T-cell (primary cell): ENCODE measurements at regions not wholly inside any gene's neighbourhood (a gene's known extent, or its start where the extent isn't known, plus 50 kb on each side); places are given as distances from the start of the nearest gene placed in this dataset.

Experiments
- ATAC-seq, 4 experiments: fragments of 200-7000 bp in 3 of 4; fragments of 150-1000 bp in 1 of 4; cut with Tn5 transposase; replicated peaks in 1 of 4; 1 replicate in 3 of 4; 2 replicates in 1 of 4; pipeline ENCODE4 v1.10.0; 2021; ENCODE audit warnings: moderate library complexity in 3 of 4, mild to moderate bottlenecking in 2 of 4, moderate number of reproducible peaks in 1 of 4
- CTCF ChIA-PET, 2 donors: fragments of 300-600 bp; sonication (Branson Sonifier 250); formaldehyde crosslinking; loops; one replicate each; lab custom pipeline; 2022; ENCODE audit warnings: antibody characterized with exemption in 2 of 2; lab: Charles Lee
- POLR2A ChIA-PET, 2 donors: fragments of 300-600 bp; sonication (Branson Sonifier 250); formaldehyde crosslinking; loops; one replicate each; lab custom pipeline; 2022; ENCODE audit warnings: antibody characterized with exemption in 2 of 2; lab: Charles Lee
- DNase-seq, 35 experiments: peaks; one replicate each; pipeline versions ENCODE4 v3.0.0 to v3.0.0-alpha.2; 2013 to 2023
- H3K27ac ChIP-seq: one replicate; pipeline ENCODE4 v1.5.1; 2013; ENCODE audit warnings: low read length
- H3K27me3 ChIP-seq, 2 experiments: replicated peaks in 1 of 2; 1 replicate in 1 of 2; 2 replicates in 1 of 2; pipeline versions ENCODE4 v1.6.1 to v1.7.0; 2013; ENCODE audit warnings: low read length in 1 of 2, mixed read lengths in 1 of 2; ENCODE audit not compliant: control insufficient read depth in 2 of 2, insufficient read depth in 2 of 2; ENCODE audit errors: extremely low read depth in 1 of 2
- H3K36me3 ChIP-seq, 2 donors: 1 replicate in 1 of 2; 2 replicates in 1 of 2; pipeline versions ENCODE4 v1.6.1 to v1.7.0; 2013; ENCODE audit warnings: low read length in 1 of 2; ENCODE audit not compliant: control insufficient read depth in 2 of 2, insufficient read depth in 1 of 2; ENCODE audit errors: extremely low read depth in 1 of 2
- H3K4me1 ChIP-seq, 2 experiments: 1 replicate in 1 of 2; 2 replicates in 1 of 2; pipeline versions ENCODE4 v1.6.1 to v1.7.0; 2013; ENCODE audit warnings: low read length in 2 of 2, mixed read lengths in 1 of 2; ENCODE audit not compliant: insufficient read depth in 2 of 2, control insufficient read depth in 1 of 2; ENCODE audit errors: extremely low read depth in 1 of 2
- H3K4me3 ChIP-seq, 2 donors: 1 replicate in 1 of 2; 2 replicates in 1 of 2; pipeline versions ENCODE4 v1.5.1 to v1.7.0; 2013; ENCODE audit warnings: mild to moderate bottlenecking in 2 of 2, low read length in 1 of 2, moderate library complexity in 1 of 2; ENCODE audit not compliant: control insufficient read depth in 1 of 2; ENCODE audit errors: extremely low read depth in 1 of 2
- H3K9me3 ChIP-seq: 2 replicates; pipeline ENCODE4 v1.7.0; 2013
- H3K27ac Mint-ChIP-seq, 2 donors: one replicate each; pipeline ENCODE4 v1.8.0; 2020 to 2021; ENCODE audit warnings: mild to moderate bottlenecking in 2 of 2, mixed read lengths in 2 of 2
- H3K27me3 Mint-ChIP-seq, 2 donors: one replicate each; pipeline ENCODE4 v1.8.0; 2021 to 2022; ENCODE audit warnings: mixed read lengths in 2 of 2
- H3K36me3 Mint-ChIP-seq: one replicate; pipeline ENCODE4 v1.8.0; 2021; ENCODE audit warnings: mixed read lengths
- H3K4me1 Mint-ChIP-seq, 3 donors: one replicate each; pipeline ENCODE4 v1.8.0; 2020 to 2022; ENCODE audit warnings: mixed read lengths in 3 of 3, mild to moderate bottlenecking in 1 of 3
- H3K4me3 Mint-ChIP-seq, 3 donors: one replicate each; pipeline ENCODE4 v1.8.0; 2020 to 2022; ENCODE audit warnings: mild to moderate bottlenecking in 3 of 3, mixed read lengths in 3 of 3, moderate library complexity in 3 of 3
- H3K9me3 Mint-ChIP-seq, 3 donors: one replicate each; pipeline ENCODE4 v1.8.0; 2020 to 2022; ENCODE audit warnings: mixed read lengths in 3 of 3
- WGBS: methylation state at CpG from one replicate; pipeline ENCODE4 v1.1.5; 2013; ENCODE audit warnings: missing lambda C conversion rate; ENCODE audit not compliant: insufficient coverage; 5-methylcytosine and 5-hydroxymethylcytosine counted together

- DNase-seq (no peak), ATAC-seq (no peak)
- Histone ChIP-seq H3K36me3 (no peaks in the 10 kb centered on the region), H3K4me1 (no peaks in the 10 kb centered on the region), H3K4me3 (no peak overlapping the region), H3K27ac (no peak overlapping the region), H3K27me3 (no peaks in the 10 kb centered on the region), H3K9me3 (no peaks in the 10 kb centered on the region)
- ChIA-PET POLR2A (no interaction called here), CTCF (no interaction called here)
- peaks cover 0 to 4% (median 0%) of the 10 kb centered on the region in 3 donors for H3K9me3 Mint-ChIP-seq
- no peak overlapping the region for H3K4me3 Mint-ChIP-seq
- no peaks in the 10 kb centered on the region for H3K4me1 Mint-ChIP-seq
- no peaks in the 10 kb centered on the region for H3K27me3 Mint-ChIP-seq
- no peak overlapping the region for H3K27ac Mint-ChIP-seq
- WGBS, result no CpG with 5 or more reads among the region's 3 CpGs
- no peaks in the 10 kb centered on the region for H3K36me3 Mint-ChIP-seq
These were observed 595.7 kb upstream of the POU3F4 start for GRCh38 chrX:82912382-82912781.

- ATAC-seq, result no peak
- H3K9me3 ChIP-seq, result no peaks in the 10 kb centered on the region
- ChIA-PET CTCF (no interaction called here), POLR2A (no interaction called here)
- H3K4me3 ChIP-seq, result no peak overlapping the region
- no peaks in the 10 kb centered on the region for H3K4me1 ChIP-seq
- no peak overlapping the region for H3K27ac ChIP-seq
- Mint-ChIP-seq H3K9me3 (peaks cover 0 to 3% (median 0%) of the 10 kb centered on the region in 3 donors), H3K4me1 (no peaks in the 10 kb centered on the region), H3K27me3 (peaks cover 0 to 3% of the 10 kb centered on the region in 2 donors), H3K27ac (no peak overlapping the region), H3K36me3 (no peaks in the 10 kb centered on the region), H3K4me3 (no peak overlapping the region)
- H3K36me3 ChIP-seq, result no peaks in the 10 kb centered on the region
- no peaks in the 10 kb centered on the region for H3K27me3 ChIP-seq
- no peak for DNase-seq
These were observed 573.1 kb upstream of the POU3F4 start for GRCh38 chrX:82934980-82935379.

DNA sequence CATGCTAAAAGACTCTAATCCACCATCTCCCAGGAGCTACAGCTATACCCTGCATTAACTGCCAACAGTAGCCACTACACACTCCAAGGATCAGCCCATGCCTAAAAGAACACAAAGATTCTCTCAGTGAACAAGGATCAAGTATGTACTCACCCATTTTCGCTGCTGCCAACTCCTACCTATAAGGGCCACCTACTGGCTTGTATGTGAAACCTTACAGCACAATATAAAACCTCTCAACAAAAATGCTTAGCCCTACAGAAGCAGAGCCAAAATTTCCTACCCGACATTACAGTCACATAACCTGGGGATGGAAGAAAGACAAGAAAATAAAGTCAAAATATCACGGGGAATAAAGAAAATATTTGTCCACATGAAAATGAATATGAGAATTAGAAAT, 562.8 kb upstream of the POU3F4 start:
- ChIA-PET POLR2A (no interaction called here), CTCF (no interaction called here)
- no peaks in the 10 kb centered on the region for H3K36me3 ChIP-seq
- Mint-ChIP-seq H3K9me3 (peaks cover 5 to 18% (median 13%) of the 10 kb centered on the region in 3 donors), H3K4me1 (no peaks in the 10 kb centered on the region), H3K27ac (no peak overlapping the region), H3K36me3 (no peaks in the 10 kb centered on the region), H3K27me3 (no peaks in the 10 kb centered on the region), H3K4me3 (no peak overlapping the region)
- H3K4me3 ChIP-seq, result no peak overlapping the region
- ATAC-seq, result no peak
- H3K9me3 ChIP-seq, result no peaks in the 10 kb centered on the region
- DNase-seq, result no peak
- no peaks in the 10 kb centered on the region for H3K27me3 ChIP-seq
- WGBS, result no CpG with 5 or more reads among the region's 3 CpGs
- H3K4me1 ChIP-seq, result no peaks in the 10 kb centered on the region
- no peak overlapping the region for H3K27ac ChIP-seq

DNA sequence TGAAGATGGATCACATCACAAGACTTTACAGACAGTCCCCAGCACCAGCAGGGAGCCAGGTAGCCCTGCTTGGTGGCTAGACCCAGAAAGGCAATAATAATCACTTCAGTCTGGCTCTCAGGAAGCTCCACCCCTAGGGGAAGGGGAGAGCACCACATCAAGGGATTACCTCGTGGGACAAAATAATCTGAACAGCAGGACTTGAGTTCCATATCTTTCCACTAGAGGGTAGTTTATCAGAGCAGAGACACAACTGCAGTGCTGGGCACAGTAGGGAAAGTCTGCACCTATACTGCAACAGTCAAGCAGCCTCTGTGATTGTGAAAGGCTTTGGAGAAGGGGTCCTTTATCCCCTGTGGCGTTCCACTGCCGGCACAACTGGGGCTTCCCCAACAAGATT, 547.0 kb upstream of the POU3F4 start:
- H3K27me3 Mint-ChIP-seq, result no peaks in the 10 kb centered on the region
- POLR2A ChIA-PET, result no interaction called here
- CTCF ChIA-PET, result no interaction called here
- H3K9me3 ChIP-seq, result no peaks in the 10 kb centered on the region
- H3K36me3 ChIP-seq, result no peaks in the 10 kb centered on the region
- WGBS, result 40% methylated on average over 1 of the region's 3 CpGs
- no peaks in the 10 kb centered on the region for H3K9me3 Mint-ChIP-seq
- no peaks in the 10 kb centered on the region for H3K36me3 Mint-ChIP-seq
- DNase-seq, result no peak
- no peak overlapping the region for H3K4me3 Mint-ChIP-seq
- H3K27me3 ChIP-seq, result no peaks in the 10 kb centered on the region
- no peak overlapping the region for H3K27ac ChIP-seq
- no peak overlapping the region for H3K4me3 ChIP-seq
- H3K4me1 Mint-ChIP-seq, result no peaks in the 10 kb centered on the region
- no peaks in the 10 kb centered on the region for H3K4me1 ChIP-seq
- H3K27ac Mint-ChIP-seq, result no peak overlapping the region
- no peak for ATAC-seq

DNA sequence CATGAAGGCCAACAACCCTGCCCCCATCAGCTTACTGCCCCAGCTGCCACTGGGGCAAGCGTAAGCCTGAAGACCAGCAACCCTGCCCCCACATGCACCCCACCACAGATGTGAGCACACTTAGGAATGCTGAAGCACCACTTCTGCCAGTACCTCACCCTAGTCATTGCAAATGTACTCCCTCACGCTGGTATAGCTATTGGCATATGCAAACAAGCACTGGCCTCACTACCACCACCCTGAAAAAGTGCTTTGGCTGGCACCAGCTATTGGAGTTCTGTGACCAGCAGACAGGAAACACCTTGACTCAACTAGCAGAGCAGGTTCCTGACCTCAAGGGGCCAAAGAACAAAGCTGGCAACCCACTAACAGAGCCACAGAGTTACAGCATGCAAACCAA, 534.4 kb upstream of the POU3F4 start:
- Mint-ChIP-seq H3K4me1 (no peaks in the 10 kb centered on the region), H3K9me3 (no peaks in the 10 kb centered on the region), H3K36me3 (no peaks in the 10 kb centered on the region), H3K4me3 (no peak overlapping the region), H3K27ac (no peak overlapping the region), H3K27me3 (no peaks in the 10 kb centered on the region)
- Histone ChIP-seq H3K36me3 (no peaks in the 10 kb centered on the region), H3K27ac (no peak overlapping the region), H3K4me3 (no peak overlapping the region), H3K27me3 (no peaks in the 10 kb centered on the region), H3K9me3 (no peaks in the 10 kb centered on the region), H3K4me1 (no peaks in the 10 kb centered on the region)
- DNase-seq (no peak), ATAC-seq (no peak)
- ChIA-PET CTCF (no interaction called here), POLR2A (no interaction called here)
- WGBS, result 0% methylated on average over 1 of the region's 2 CpGs

GRCh38 chrX:82998163-82998562, 509.9 kb upstream of the POU3F4 start:
- H3K27ac Mint-ChIP-seq, result no peak overlapping the region
- ChIA-PET CTCF (no interaction called here), POLR2A (no interaction called here)
- Histone ChIP-seq H3K4me1 (no peaks in the 10 kb centered on the region), H3K36me3 (no peaks in the 10 kb centered on the region), H3K9me3 (no peaks in the 10 kb centered on the region), H3K27ac (no peak overlapping the region), H3K27me3 (no peaks in the 10 kb centered on the region), H3K4me3 (no peak overlapping the region)
- no CpG with 5 or more reads among the region's 1 CpG for WGBS
- H3K27me3 Mint-ChIP-seq, result peaks cover 0 to 14% of the 10 kb centered on the region in 2 donors
- H3K4me3 Mint-ChIP-seq, result no peak overlapping the region
- H3K36me3 Mint-ChIP-seq, result no peaks in the 10 kb centered on the region
- no peak for ATAC-seq
- no peak for DNase-seq
- H3K4me1 Mint-ChIP-seq, result no peaks in the 10 kb centered on the region
- peaks cover 0 to 3% (median 0%) of the 10 kb centered on the region in 3 donors for H3K9me3 Mint-ChIP-seq

DNA sequence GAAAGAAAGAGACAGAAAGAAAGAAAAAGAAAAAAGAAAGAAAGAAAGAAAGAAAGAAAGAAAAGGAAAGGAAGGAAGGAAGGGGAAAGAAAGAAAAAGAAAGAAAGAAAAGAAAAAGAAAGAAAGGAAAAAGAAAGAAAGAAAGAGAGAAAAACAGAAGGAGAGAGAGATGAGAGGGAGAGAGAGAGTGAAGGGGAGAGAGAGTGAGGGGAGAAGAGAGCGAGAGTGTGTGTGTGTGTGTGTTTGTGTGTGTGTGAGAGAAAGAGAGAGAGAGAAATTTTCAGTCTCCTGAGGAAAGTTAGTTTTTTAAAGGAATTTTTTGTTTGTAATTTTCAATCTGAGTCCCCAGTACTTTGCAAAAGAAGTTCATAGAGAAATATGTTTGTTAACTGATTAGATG, 504.1 kb upstream of the POU3F4 start:
- H3K4me3 ChIP-seq, result no peak overlapping the region
- Mint-ChIP-seq H3K9me3 (no peaks in the 10 kb centered on the region), H3K36me3 (no peaks in the 10 kb centered on the region), H3K4me1 (no peaks in the 10 kb centered on the region), H3K27me3 (peaks cover 0 to 8% of the 10 kb centered on the region in 2 donors), H3K4me3 (no peak overlapping the region), H3K27ac (no peak overlapping the region)
- no peak overlapping the region for H3K27ac ChIP-seq
- H3K9me3 ChIP-seq, result no peaks in the 10 kb centered on the region
- ChIA-PET POLR2A (no interaction called here), CTCF (no interaction called here)
- DNase-seq (no peak), ATAC-seq (no peak)
- H3K4me1 ChIP-seq, result no peaks in the 10 kb centered on the region
- no CpG with 5 or more reads among the region's 1 CpG for WGBS
- no peaks in the 10 kb centered on the region for H3K36me3 ChIP-seq
- H3K27me3 ChIP-seq, result no peaks in the 10 kb centered on the region
